ENCODE measurements at regions not wholly inside any gene's neighbourhood (a gene's known extent, or its start where the extent isn't known, plus 50 kb on each side); places are given as distances from the start of the nearest gene placed in this dataset.

GRCh38 chr19:56983804-56984203 is 136.0 kb upstream of the USP29 start:
- H3K27ac Mint-ChIP-seq = no peak overlapping the region
- peaks cover 4% of the 10 kb centered on the region for H3K36me3 Mint-ChIP-seq (ENCODE audit: low read depth)
- peaks cover 61% of the 10 kb centered on the region for H3K9me3 Mint-ChIP-seq
- no peaks in the 10 kb centered on the region for H3K4me1 Mint-ChIP-seq
- no peaks in the 10 kb centered on the region for H3K27me3 Mint-ChIP-seq (ENCODE audit: low read depth)
- H3K4me3 Mint-ChIP-seq = no peak overlapping the region
- TF ChIP-seq CTCF (IDR thresholded peaks at IDR 0.05; ENCODE audit: unreplicated experiment in 3 of 3) = no peak

- Mint-ChIP-seq H3K27ac (no peak overlapping the region), H3K4me3 (no peak overlapping the region), H3K4me1 (no peaks in the 10 kb centered on the region), H3K9me3 (peaks cover 64% of the 10 kb centered on the region), H3K27me3 (ENCODE audit: low read depth) (no peaks in the 10 kb centered on the region), H3K36me3 (ENCODE audit: low read depth) (peaks cover 14% of the 10 kb centered on the region)
- TF ChIP-seq CTCF (IDR thresholded peaks at IDR 0.05; ENCODE audit: unreplicated experiment in 3 of 3) = no peak
These were observed 133.4 kb upstream of the USP29 start for GRCh38 chr19:56986386-56986785.

- peaks cover 16% of the 10 kb centered on the region for H3K36me3 Mint-ChIP-seq (ENCODE audit: low read depth)
- no peak overlapping the region for H3K4me3 Mint-ChIP-seq
- no peaks in the 10 kb centered on the region for H3K27me3 Mint-ChIP-seq (ENCODE audit: low read depth)
- no peak overlapping the region for H3K27ac Mint-ChIP-seq
- H3K9me3 Mint-ChIP-seq = peaks cover 59% of the 10 kb centered on the region
- TF ChIP-seq CTCF (IDR thresholded peaks at IDR 0.05; ENCODE audit: unreplicated experiment in 3 of 3) = no peak
- no peaks in the 10 kb centered on the region for H3K4me1 Mint-ChIP-seq
These were observed 132.6 kb upstream of the USP29 start for GRCh38 chr19:56987184-56987583.

GRCh38 chr19:56988299-56988698 is 131.5 kb upstream of the USP29 start:
- H3K4me3 Mint-ChIP-seq = no peak overlapping the region
- H3K27ac Mint-ChIP-seq = no peak overlapping the region
- peaks cover 64% of the 10 kb centered on the region for H3K9me3 Mint-ChIP-seq
- peaks cover 19% of the 10 kb centered on the region for H3K36me3 Mint-ChIP-seq (ENCODE audit: low read depth)
- no peaks in the 10 kb centered on the region for H3K27me3 Mint-ChIP-seq (ENCODE audit: low read depth)
- no peaks in the 10 kb centered on the region for H3K4me1 Mint-ChIP-seq
- no peak for TF ChIP-seq CTCF (IDR thresholded peaks at IDR 0.05; ENCODE audit: unreplicated experiment in 3 of 3)

GRCh38 chr19:56991912-56992311 is 127.9 kb upstream of the USP29 start:
- Mint-ChIP-seq H3K9me3 (peaks cover 51% of the 10 kb centered on the region), H3K27ac (no peak overlapping the region), H3K4me3 (no peak overlapping the region), H3K27me3 (ENCODE audit: low read depth) (no peaks in the 10 kb centered on the region), H3K4me1 (no peaks in the 10 kb centered on the region), H3K36me3 (ENCODE audit: low read depth) (peaks cover 20% of the 10 kb centered on the region)
- TF ChIP-seq CTCF (IDR thresholded peaks at IDR 0.05; ENCODE audit: unreplicated experiment in 3 of 3) = no peak

- Mint-ChIP-seq H3K4me1 (no peaks in the 10 kb centered on the region), H3K27me3 (ENCODE audit: low read depth) (no peaks in the 10 kb centered on the region), H3K4me3 (no peak overlapping the region), H3K36me3 (ENCODE audit: low read depth) (peaks cover 20% of the 10 kb centered on the region), H3K9me3 (peaks cover 51% of the 10 kb centered on the region), H3K27ac (no peak overlapping the region)
- TF ChIP-seq CTCF (IDR thresholded peaks at IDR 0.05; ENCODE audit: unreplicated experiment in 3 of 3) = no peak
These were observed 125.9 kb upstream of the USP29 start for GRCh38 chr19:56993851-56994250.
